ENCODE measurements at regions not wholly inside any gene's neighbourhood (a gene's known extent, or its start where the extent isn't known, plus 50 kb on each side); places are given as distances from the start of the nearest gene placed in this dataset.

DNA sequence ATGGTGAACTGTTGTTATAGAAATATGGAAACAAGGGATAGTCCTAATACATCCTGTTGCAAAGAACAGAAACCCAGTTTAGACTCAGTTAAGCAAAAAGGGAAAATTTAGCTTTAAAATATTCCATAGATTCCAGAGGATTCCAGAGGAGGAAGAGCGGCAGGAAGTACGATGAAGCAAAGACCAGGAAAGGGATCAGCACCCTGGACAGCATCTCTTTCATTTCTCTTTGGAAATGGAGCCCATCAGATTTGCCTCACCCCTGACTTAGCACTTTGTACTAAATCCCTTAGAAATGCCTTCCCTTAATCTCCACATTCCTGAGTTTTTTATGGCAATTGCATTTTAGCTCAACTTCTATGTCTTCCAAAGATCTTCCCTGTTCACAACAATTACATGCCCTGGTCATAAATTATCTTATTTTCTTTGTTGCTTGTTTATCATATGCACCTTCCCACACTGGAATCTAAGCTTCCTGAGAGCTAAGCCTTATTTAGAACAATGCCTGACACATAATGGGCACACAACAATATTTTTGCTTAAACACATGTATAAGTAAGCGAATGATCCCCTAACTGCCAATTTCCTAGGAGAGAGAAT lies 150.0 kb upstream of the RBFOX1 start:
- no peak for DNase-seq

DNA sequence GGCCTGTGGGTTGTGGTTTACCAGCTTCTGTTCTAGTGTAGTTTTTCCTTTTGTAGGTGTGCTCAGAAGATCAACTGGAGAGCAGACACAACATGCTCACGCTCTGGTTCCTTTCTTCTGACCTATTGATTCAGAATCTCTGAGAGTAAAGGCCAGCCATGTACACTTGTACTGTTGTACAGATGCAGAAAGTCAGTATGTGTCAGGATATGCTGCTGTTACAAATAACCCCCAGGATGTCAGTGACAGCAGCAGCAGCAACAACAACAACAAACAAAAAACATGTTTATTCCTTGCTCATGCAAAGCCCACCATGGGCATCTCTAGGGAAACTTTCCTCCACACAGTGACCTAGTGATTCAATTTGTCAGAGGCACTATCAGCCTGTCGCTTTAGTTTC lies 154.8 kb upstream of the RBFOX1 start:
- DNase-seq, result no peak

DNA sequence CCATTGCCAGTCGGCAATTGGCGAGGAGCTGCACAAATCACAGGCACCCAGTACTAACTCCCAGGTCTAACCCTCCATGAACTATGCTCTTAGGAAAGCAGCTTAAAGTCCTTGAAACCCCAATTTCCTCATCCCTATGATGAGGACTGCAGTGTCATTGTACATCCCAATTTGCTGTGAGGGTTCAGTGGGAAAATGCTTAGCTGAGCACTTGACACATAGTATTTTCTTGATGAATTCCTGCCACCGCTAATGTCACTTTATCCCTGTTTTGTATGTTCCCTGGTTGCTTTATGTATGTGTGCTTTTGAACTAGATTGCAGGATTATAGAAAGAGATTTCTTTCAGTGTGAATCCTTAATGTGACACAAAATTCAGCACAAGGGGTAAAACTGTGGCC lies 161.5 kb upstream of the RBFOX1 start:
- no peak for DNase-seq

DNA sequence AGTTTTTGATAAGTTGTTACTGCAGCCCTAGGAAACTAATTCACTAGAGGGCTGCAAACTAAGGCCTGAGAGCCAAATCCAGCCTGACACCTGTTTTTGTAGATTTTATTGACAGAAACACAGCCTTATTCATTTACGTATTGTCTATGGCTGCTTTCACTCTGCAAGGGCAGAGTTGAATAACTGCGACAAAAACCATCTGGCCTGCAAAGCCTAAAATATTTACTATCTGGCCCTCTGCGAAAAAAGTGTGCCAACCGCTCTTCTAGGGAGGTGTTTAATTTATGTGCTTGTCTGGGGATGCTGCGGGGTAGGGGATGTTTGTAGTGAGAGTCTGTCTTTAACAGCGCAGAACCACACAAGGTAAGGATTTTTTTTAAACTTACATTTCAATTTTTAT lies 165.0 kb upstream of the RBFOX1 start:
- DNase-seq, result no peak

DNA sequence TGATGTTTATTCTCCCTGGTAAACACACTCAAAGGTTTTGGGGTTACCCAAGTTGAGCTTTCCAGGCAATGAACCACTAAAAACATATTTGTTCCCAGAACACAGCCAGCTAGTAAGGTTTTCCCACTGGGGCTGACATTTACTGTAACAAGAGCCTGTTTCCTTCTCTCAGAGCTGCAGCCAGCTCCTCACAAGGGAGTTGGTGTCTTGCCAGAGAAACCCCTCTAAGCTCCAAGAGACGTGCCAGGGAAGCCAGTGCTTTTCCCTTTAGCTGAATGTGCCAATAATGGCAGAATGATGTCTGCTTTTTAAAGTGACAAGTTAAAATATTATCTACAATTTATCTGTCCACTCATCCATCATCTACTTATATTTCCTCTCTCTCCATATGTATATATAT lies 170.8 kb upstream of the RBFOX1 start:
- DNase-seq, result no peak

DNA sequence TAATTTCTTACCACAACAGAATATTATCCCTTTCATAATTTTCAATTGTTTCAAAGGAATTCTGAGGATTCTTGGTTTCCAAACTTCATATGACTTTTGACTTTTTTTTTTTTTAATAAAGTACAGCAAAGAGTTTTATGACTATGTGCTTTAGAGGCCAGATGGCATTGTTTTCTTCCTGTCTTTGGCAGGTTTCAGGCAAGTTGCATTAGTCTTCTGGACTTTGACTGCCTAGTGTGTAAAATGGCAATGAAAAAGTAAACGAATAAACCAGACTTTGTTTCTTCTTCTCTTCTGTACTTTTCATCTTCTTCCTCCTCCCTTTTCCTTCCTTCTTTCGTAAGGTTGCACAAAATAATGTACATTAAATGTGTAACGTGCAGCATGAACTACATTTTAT lies 172.6 kb upstream of the RBFOX1 start:
- no peak for DNase-seq

DNA sequence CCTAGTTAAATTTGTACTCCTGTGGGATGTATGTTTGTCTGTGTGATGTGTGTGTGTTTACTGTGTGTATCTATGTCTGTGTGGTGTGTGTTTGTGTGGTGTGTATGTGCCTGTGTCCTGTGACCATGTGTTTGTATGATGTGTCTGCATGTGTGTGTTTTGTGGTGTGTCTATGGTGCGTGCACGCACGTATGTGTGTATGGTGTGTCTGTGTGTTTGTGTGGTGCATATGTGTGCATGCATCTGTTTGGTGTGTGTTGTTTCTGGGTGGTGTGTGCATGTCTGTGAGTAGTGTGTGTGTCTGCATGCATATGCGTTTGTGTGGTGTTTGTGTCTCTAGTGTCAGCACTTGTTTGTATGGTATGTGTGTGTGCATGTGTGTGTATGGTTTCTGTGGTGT lies 174.2 kb upstream of the RBFOX1 start:
- DNase-seq, result no peak

DNA sequence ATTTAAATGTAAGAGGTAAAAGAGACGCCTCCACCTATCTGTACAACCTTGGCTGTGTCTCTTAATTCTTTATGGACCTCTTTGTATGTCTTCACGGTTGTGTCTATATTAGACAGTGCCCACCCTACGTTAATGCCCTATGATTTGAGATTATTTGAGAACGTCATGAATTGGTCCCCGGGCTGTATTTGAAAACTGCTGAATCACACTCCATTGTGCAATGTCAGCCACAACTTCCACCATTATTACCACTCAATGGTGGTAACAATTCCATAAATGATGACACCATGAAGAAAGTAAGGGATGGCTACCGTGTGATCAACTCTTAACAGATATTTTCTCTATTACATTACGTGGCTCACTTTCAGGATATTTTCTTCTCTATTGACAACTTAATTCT lies 182.4 kb upstream of the RBFOX1 start:
- DNase-seq, result no peak

DNA sequence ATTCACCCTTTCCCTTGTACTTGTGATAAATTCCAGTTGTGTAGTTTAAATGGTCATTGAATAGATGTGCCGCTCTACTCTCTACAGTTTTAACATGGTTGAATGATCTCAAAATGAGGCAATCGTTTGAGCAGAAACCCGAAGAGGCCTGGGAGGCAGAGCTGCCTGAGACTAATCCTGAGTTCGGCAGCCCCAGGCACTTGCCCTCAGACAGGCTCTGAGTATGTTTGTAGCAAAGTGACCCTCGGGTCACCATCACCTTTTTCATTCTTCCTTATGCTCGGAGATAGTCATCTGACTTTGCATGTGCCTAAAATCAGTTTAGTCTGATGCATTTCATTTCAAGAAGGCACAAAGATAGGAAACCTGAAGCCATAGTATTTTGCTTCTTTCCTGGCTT lies 184.0 kb upstream of the RBFOX1 start:
- DNase-seq, result no peak

DNA sequence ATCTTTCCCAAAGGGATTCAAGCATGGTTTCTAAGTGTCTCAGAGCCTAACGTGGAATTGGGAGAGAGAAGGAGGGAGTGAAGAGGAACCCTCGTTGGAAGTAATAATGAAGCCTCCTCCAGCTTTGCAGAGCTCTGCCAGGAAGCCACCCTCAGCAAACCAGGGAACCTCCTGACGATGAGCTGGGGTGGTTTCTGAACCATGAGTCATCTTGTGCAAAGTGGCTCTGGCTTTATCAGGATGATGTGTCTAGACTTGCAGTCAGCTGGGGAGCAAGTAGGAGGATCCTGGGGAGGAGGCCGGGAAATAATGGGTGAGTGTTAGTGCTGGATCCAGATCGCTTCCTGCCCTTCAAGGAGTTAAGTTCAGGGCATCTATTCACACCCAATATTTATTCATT lies 191.7 kb upstream of the RBFOX1 start:
- DNase-seq, result no peak

DNA sequence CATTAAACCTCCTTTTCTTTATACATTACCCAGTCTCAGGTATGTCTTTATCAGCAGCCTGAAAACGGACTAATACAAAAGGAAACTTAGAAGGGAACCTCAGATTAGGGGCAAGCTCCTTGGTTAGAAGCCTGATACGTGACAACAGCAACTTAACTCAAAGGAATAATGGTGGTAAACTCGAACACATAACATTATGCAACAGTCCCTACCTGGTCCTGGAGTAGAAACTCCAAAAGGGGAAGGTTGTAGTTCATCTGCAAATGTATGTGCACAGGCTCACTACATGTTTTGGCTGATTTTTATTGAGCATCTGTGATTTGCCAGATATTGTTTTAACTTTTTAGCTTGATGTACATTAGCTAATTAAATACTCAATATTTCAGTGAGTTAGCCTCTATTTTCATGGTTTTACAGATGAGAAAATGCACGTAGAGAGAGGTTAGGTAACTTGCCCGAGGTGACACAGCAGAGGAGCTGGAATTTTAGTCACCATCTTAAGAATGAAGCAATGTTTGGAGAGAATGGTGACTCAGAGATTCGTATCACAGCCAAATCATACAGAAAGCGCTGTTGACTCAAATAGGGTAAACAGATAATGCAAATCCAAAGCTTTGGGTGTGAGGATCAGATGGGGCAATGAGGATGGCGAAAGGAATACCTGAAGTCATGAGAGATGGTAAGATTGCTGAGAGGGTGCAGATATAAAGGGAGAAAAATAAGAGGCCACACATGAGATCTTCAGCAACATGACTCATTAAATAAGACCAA lies 194.9 kb upstream of the RBFOX1 start:
- DNase-seq, result no peak

DNA sequence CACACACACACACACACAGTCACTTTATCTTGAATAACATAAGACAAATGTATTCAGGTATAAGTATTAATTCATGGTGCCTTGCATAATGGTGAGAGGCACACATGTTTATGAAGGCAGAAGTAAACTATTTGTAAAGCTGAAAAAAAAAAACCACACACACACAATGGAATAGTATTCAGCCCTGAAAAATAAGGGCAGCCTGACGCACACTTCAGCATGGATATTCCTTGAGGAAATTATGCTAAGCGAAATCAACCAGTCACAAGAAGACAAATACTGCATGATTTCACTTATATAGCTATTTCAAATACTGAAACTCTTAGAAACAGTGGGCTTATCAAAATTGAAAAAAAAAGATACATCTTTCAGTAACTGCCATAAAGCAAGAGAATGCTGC lies 200.2 kb upstream of the RBFOX1 start:
- no peak for DNase-seq

DNA sequence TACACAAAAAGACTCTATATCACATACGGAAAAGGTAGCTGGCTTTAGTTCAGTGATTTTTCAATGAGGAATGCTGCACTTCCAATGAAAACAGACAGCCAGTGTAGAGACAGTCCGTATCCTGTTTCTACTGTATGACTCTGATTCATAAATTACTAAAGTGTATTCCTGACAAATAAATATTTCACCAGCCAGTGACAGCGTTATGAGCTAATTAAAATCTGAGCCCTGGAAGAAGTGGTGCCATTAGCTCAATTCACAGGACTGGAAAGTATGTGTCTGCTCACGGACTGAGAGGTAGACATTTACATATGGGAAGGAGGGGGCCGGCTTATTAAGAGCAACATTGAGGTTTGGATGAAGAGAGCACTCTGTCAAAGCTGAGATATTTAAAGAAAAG lies 207.9 kb upstream of the RBFOX1 start:
- DNase-seq, result no peak

DNA sequence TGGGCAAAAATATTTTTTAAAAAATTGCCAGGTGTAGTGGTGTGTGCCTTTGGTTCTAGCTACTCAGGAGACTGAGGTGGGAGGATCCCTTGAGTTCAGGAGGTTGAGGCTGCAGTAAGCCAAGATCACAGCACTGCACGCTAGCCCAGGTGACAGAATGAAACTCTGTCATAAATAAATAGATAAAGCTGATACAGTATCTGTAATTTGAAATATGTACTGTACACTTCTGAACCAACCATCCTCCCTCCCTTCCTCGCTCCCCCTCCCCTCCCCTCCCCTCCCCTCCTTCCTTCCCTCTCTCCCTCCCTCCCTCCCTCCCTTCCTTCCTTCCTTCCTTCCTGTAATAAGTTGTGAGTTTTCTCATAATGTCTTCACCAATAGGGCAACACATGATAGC lies 208.4 kb upstream of the RBFOX1 start:
- no peak for DNase-seq

DNA sequence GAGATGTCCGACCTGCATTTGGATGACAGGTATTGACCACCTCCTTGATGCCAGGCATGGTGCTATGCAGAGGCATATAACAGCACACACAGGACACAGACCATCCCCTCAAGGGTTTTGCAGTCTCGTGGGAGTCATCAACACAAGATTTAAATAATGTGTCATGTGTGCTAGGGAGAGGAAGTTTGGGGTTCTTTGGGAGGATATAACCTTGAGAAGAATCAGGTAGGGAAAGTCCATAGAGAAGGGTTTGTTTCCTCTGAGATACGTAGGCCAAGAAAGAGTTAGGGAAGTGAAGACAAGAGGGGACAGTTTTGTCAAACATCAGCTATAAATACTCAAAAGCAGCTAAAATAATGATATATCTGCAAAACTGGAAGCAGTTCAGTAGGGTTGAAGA lies 215.9 kb upstream of the RBFOX1 start:
- no peak for DNase-seq

DNA sequence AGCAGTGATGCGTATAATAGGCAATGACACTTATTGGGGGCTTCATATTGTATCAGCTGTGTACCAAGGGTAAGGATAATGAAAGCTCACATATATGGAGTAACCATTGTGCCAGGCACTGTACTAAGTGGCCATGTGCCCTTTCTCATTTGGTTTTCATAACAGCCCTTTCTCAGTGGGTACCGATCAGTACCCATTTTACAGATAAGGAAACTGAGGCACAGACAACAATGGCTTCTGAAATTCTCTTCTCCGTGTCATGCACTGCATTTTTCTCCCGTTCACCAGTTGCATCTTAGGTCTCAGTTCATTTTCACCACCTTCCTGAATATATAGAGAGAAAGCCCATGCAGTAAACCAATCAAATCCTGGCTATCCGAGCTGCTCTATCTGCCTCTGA lies 216.7 kb upstream of the RBFOX1 start:
- DNase-seq, result no peak

DNA sequence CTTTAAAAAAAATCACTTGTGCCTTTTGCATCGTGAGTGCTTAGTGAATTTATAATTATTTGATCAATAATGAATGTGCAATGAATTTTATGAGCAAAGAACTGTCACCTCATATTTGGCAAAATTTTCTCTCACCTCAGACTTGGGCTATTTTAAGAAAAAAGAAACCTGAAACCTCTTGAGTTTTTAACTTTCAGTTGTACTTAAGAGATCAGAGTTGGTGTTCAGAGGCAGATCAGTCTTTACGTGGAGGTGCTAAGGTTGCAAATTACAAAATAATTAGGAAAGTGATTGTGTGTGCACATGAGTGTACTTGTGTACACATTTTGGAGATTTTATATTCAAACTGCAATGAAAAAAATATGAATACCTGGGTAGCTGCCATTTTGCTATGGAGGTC lies 218.7 kb upstream of the RBFOX1 start:
- no peak for DNase-seq

DNA sequence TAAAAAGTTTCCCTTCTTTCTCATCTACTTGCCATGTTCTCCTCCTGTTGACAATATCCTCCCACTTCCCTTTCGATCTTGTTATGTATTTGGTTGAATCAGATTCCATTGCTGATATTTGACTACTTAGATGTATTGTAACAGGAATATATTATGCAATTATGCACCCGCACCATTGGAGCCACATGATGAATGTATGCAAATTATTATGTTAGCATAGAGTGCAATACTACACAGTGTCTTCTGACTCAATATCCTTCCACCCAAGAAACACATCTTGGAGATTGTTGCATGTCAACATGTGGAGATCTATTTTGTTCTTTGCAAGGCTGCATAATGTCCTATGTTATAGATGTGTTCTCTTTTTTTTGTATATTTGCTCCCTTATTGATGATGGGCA lies 219.2 kb upstream of the RBFOX1 start:
- no peak for DNase-seq

DNA sequence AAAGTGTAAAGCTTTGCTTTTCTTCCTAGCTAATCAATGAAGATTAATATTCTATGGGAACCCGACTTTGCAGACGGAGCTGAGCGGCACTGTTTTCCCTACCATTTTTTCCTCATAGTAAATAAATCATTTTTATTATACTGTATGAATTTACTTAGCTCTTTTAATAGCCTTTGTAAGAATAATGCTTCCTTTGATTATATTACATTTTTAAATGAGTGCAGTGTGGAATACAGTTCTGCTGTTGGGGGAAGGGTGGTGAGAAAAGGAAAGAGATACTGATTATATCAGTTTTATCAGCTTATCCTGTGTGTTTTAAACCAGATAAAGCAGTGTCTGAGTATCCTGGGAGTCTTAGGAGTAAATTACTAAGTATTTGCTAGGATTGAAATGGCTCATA lies 221.4 kb upstream of the RBFOX1 start:
- DNase-seq, result no peak

DNA sequence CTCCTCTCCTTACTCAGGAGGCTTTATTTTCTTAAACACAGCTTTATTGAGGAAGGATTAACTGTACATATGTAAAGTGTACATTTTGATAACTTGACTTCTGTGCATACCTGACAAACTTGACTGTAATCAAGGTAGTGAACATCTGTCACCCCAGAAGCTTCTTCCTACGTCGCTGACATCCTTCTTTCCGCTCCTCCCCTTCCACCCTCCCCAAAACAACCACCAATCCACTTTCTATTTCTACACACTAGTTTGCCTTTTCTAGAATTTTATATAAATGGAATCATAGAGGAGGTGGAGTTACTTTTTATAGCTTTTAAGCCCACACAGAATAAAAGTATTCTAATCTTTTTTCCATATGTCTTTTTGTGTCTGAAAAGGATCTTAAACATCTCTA lies 225.2 kb upstream of the RBFOX1 start:
- DNase-seq, result no peak

DNA sequence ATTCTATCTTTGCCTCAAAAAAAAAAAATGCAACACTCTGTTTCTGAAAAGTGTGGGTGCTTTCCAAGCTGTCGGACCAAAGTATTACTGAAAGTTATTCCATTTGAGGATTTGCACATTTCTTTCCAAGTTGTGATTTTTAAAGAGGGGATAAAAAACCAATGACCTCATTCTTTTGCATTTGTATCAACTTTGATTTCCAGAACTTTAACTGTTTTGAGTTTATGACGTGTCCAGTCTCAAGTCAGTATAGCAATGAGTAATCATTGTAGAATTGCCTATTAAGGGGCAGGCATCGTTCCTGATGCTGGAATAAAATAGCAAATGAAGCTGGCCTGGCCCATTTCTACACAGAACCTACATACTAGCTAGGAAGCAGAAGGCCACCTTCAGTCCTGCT lies 229.6 kb upstream of the RBFOX1 start:
- DNase-seq, result no peak

DNA sequence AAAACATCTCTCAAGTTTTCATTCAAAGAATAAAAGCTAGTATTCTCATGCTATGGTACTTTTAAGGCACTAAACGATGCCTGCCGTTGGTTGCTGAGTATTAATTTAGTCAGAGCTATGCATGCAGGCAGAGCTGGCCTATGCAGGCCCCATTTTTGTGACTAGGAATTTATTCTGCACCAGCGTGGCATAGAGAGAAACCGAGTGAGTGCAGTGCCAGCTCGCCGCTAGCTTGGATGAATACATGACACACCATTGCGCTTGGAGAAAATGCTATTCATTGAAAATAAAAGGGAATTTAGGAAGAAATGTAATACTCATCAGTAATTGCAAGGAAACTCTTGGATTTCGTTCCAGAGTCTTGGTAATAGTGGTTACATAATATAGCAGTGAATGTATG lies 231.6 kb upstream of the RBFOX1 start:
- no peak for DNase-seq

DNA sequence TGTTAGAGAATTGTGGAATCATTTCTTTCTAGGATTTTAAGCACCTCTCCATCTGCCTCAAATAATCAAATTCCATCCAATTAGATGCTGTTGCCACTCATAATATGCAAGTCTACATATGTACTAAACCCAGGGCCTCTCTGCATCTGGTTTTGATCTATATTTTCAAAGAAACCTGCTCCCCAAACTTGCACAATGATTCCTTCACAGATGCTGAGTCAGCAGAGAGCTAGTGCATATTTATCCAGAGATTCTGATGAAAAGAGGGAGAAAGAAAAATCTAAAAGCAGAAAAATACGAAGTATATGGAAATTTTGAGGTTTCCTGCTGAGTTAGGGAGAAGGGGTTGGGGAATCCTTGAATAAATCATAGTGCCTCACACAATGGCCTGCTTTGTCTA lies 235.1 kb upstream of the RBFOX1 start:
- DNase-seq, result no peak

DNA sequence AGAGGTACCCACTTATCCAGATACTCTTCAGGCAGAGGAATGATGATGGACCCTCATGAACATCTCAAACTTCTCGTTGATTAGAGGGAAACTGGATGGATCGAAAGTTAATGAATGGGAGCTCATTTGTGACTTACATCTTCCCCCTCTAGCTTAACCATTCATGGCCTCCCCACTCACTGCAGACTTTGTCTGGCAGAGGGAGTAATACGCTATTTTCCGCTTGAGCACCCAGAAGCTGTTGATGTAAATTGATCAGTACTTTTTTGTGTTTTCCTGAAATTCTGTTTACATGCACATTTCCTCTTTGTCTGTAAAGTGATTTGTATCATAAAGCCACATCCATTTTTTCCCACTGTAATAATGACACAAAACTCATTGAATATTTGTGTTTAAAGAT lies 239.1 kb upstream of the RBFOX1 start:
- no peak for DNase-seq

DNA sequence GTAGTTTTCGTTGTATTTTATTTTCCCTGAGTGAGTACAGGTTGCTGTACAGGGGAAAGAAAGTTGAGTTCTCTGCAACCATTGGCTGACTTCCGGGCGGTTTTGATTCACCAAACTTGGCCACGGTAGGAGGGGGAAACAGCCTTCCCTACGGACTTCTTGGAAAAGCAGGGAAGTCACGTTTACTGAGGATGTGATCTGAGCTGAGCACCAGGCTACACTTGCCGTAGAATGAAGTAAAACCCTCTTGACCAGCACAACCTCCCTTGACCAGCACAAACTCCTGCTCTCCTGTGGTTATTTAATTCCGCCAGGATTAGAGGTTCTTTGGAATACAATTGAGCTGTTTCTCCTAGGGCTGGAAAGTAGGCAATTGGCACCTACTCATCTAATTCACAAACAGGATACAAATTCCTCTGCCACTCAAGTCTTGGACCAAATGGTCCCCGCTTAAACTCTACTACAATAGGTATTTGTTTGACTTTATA lies 242.0 kb upstream of the RBFOX1 start:
- DNase-seq, result no peak

Data from GF-D8 (cell line).